ENCODE measurements at regions not wholly inside any gene's neighbourhood (a gene's known extent, or its start where the extent isn't known, plus 50 kb on each side); places are given as distances from the start of the nearest gene placed in this dataset.

DNA sequence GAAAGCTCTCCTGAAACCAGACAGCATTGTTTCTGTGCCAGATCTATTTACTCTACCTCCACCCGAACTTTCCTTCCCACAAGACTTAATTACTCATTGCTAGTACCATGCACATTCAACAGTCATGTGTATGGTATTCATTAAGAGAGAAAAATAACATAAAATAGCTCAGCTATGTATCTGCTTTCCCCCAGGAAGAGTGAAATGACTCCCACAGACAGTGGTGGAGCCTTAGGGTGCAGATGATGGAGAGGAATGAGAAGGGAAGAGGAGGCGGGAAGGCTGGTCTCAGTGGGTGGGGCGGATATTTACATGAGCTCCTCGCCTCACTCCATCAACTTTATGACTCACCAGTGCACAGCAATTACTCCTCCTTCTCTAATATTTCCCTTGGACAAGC, 724.5 kb downstream of the EPHA4 start:
- TF ChIP-seq JUN (CRISPR knock-in tag; IDR thresholded peaks at IDR 0.05), result no peak
- no peak for TF ChIP-seq JAZF1 (CRISPR knock-in tag; IDR thresholded peaks at IDR 0.05)

Data from WTC11 (cell line).